ENCODE measurements at regions not wholly inside any gene's neighbourhood (a gene's known extent, or its start where the extent isn't known, plus 50 kb on each side); places are given as distances from the start of the nearest gene placed in this dataset.
"Not testable (repeated sequence)": the region's sequence is repeated elsewhere in the genome, so short reads cannot be mapped to it uniquely, and the experiment has no call there.

DNA sequence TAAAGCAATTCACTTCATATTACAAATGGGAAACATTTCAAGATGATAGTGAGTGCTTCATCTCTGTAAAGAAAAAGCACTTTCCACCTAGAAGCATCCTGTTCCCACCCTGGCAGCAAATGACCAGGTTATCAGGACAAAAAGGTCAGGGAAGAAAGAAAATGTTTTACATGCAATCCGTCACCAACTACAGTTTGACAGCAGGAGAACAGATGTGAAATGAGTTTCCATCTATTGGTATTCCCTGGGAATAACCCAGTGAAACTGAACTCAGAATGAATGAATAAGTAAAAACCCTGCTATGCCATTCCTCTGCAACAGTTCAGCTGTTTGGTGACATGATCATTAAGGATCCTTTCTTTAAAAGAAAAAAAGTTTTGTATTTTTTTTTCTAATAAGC is 67.6 kb downstream of the HTR1A start:
- DNase-seq (ENCODE audit: low spot score) = no peak

GRCh38 chr5:63878788-63879187 is 83.5 kb downstream of the HTR1A start:
- no peak for DNase-seq (ENCODE audit: low spot score)

GRCh38 chr5:63877961-63878360 is 84.3 kb downstream of the HTR1A start:
- no peak for DNase-seq (ENCODE audit: low spot score)

DNA sequence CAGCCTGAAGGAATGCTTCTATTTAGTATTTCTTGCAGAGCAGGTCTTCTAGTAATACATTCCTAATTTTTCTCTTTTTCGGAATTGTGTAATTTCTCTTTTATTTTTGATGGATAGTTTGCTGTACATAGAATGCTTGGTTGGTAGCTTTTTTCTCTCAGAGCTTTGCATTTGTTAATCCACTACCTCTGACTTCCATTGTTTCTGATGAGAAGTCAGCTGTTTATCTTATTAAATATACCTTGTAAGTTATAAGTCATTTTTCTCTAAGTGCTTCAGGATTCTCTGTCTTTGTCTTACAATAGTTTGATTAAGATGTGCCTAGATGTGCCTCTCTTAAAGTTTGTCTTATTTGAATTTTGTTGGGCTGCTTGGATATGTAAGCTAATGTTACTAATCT is 101.9 kb downstream of the HTR1A start:
- DNase-seq (ENCODE audit: low spot score) = no peak

DNA sequence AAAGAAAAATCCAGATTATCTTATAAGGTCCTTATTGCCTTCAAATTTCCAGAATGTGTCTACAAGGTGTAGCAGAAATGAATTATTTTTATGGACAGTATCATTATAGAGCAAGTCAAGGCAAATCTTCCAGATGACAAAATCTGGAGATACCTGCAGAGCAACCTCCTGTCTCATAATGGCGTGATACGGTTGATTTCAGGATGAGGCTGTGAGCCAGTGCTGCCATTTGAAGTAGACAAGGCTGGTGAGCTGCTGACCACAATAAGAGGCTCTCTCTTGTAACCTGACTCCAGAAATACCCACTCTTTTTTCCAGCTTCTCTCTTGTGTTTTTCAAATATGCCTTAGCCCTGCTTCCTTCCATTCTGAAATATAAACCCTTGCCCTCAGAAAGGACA is 108.2 kb downstream of the HTR1A start:
- peak; percentile 11 for DNase-seq (ENCODE audit: low spot score)

DNA sequence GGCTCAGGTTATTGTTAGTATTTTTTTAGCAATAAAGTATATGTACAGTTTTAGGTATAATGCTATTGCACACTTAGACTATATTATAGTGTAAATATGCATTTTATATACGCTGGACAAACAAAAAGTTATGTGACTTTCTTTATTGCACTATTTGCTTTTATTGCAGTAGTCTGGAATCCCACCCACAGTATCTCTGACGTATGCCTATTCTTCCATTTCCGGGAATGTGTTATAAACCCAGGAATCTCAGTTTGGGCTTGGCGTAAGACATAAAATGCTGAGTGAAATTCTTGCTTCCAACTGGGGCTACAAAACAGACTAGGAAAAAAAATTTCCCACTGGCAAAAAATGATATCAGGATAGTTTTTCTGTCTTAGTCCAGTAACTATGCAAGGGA is 119.1 kb downstream of the HTR1A start:
- DNase-seq (ENCODE audit: low spot score) = no peak

- DNase-seq (ENCODE audit: low spot score) = no peak
Measured at GRCh38 chr5:63837437-63837836, 124.8 kb downstream of the HTR1A start.

DNA sequence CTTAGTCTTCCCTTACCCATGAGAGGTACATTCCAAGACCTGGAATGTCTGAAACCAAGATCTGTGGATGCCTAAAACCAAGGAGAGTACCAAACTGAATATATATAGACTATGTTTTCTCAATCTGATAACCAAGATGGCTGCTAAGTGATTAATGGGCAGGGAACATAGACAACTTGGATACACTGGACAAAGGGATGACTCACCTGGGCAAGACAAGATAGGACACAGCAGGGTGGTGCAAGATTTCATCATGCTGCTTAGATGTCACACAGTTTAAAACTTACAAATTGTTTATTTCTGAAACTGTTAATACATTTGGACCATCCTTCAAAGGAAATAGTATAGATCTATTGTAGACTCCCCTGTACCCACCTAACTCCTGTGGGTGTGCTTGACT is 130.9 kb downstream of the HTR1A start:
- DNase-seq (ENCODE audit: low spot score) = no peak

DNA sequence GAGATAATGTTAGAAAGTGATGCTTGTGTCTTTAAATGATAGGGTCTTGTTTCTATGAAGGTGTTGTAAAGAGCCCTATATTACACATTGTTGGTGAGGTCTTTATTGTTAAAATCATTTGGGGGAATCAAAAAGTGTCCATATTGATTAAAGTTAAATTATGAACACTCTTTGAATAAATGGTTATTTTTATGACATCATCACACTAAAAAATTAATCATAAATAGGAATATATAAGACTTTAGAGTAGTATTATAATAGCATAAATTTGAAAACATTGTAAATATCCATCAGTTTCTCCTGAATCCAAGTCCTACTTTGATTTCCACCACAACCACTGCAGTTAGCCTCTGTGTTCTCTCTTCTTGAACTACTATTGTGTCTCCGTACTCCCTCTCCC is 136.3 kb downstream of the HTR1A start:
- no peak for DNase-seq (ENCODE audit: low spot score)

DNA sequence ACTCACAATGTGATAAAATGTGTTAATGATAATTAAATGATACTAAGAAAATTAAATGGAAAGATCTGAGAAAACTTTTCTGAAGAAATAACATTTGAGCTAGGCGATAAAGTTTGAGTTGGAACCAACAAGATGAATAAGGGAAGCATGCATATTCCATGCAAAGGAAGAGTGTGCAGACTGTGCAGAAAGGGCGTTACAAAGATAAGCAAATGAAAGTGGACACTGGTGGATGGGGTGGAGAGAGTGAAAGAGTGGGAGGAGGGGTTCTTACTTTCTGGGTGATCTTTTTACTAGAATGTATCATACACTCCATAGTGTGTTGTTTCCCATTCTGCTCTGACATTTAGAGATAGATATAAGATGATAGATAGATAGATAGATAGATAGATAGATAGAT is 138.7 kb downstream of the HTR1A start:
- no peak for DNase-seq (ENCODE audit: low spot score)

DNA sequence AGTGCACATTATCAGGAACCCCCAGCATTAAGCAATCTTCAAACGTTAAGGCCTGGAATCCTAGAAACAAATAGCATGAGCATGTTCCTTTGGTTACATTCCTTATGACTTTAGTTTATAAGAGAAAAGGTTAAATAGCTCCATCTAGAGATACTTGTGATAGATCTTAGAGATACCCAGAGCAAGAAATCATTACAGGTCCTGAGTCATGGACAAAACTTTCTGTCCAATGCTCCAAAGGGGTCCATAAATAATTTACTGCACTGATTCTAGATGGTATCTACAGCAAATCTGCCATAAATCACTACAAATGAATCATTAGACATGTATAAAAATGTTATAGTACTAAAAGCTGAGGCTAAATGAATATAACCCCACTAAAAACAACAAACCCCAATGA is 139.6 kb downstream of the HTR1A start:
- DNase-seq (ENCODE audit: low spot score) = peak; percentile 50

GRCh38 chr5:63820577-63820976 is 141.7 kb downstream of the HTR1A start:
- no peak for DNase-seq (ENCODE audit: low spot score)

DNA sequence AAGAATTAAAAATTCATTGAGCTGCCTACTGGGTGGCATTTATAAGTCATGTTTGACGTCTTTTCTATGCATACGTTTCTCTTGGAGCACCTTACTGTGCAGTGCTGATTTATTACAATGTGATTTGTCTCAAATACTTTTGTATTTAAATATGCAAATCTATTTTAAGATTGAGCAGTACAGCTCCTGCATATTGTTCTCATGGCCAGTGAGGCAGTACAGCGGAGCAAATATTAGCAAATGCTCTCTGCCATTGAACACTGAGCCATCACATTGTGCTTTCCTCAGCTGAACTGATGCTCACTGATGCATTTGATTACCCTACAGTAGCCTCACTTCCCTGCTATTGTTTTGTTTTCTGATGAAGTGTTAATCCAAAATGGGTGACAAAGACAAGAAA is 149.6 kb downstream of the HTR1A start:
- no peak for DNase-seq (ENCODE audit: low spot score)

GRCh38 chr5:63811961-63812360 is 150.3 kb downstream of the HTR1A start:
- no peak for DNase-seq (ENCODE audit: low spot score)

DNA sequence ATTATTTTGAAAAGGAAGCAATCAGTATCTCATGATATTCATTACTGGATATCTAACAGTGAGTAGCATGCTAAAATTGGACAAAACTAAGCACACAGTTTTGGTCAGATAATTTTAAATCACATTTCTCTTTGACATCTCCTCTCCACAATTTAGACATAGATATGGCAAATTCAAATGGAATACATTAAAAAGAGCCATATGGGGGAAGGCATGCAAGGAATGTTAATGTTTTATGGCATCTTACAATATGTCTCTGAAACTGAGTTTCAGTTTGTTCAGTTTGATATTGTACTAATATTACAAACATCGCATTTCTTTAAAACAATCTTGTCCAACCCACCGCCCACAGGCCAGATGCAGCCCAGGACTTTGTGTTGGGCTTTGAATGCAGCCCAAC is 151.0 kb downstream of the HTR1A start:
- no peak for DNase-seq (ENCODE audit: low spot score)

DNA sequence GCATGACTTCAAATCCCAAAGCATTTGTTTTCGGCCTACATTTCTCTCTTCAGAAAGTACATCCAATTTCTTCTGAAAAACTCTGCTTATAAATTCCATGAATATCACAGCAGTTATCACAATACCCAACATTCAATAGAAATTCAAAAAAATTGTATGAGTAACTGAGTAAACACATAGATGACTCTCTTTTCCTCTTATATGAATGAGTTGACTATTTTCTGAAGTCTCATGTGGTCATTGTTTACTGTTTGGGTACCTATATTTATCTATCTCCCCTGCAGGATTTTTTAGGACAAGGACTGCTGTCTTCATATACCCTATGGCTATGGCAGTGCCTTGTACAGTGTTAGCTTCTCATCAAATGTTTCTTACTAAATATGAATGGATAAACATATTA is 157.1 kb downstream of the HTR1A start:
- no peak for DNase-seq (ENCODE audit: low spot score)

GRCh38 chr5:63803165-63803564 is 159.1 kb downstream of the HTR1A start:
- no peak for DNase-seq (ENCODE audit: low spot score)

DNA sequence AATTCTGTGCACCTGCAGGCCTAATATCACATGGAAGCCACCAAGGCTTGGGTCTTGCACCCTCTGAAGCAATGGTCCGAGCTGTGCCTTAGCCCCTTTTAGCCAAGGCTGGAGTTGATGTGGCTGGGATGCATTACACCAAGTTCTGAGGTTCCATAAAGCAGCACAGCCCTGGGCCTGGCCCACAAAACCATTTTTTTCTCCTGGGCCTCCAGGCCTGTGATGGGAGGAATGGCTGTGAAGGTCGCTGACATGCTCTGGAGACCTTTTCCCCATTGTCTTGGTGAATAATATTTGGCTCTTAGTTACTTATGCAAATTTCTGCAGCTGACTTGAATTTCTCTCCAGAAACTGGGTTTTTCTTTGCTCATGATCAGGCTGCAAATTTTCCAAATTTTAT is 167.3 kb downstream of the HTR1A start:
- no peak for DNase-seq (ENCODE audit: low spot score)

DNA sequence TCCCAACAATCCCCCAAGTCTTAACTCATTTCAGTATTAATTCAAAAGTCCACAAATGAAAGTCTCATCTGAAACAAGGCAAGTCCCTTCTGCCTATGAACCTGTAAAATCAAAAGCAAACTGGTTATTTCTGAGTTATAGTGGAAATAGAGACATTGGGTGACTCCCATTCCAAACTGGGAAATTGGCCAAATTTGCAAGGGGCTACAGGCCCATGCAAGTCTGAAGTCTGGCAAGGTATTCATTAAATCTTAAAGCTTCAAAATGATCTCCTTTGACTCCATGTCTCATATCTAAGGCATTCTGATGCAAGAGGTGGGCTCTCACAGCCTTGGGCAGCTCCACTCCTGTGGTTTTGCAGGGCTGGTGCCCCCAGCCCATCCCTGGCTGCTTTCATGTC is 167.9 kb downstream of the HTR1A start:
- DNase-seq (ENCODE audit: low spot score) = no peak

DNA sequence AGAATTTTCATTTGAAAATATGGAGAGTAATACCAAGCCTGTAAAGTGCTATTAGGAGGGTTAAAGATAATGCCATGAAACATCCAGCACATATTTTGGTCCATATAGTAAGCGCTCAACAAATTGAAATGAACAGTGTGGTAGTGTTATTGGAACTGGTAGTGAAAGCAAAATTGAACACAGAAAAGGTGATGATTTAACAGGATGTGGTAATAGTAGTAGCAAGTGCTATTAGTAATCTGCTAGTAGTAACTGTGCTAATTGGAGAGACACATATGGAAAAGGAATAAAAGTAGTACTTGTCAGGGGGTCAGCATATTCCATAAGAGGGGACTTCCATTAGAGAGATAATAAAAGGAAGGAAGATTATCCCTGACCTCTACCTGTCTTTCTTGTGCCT is 187.3 kb downstream of the HTR1A start:
- DNase-seq (ENCODE audit: low spot score) = no peak

- no peak for DNase-seq (ENCODE audit: low spot score)
Measured at GRCh38 chr5:63768221-63768620, 194.0 kb downstream of the HTR1A start.

DNA sequence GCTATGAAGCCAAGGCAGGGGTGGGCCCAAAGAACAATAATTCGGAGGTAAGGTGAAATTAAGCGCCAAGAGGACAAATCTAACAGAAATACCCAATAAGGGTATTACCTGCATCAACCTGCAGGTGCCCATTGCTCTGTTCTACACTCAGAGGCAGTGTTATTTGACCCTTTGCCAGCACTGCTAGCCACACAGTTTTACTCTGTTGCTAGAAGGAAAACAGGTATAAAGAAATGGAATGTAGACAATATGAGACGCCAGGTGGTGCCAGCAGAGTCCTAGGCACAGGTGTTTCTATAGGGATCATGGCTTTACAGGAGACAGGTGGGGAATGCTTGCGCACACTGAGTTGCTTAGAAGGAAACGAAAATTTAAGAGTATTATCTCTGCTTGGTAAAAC is 201.3 kb downstream of the HTR1A start:
- no peak for DNase-seq (ENCODE audit: low spot score)

DNA sequence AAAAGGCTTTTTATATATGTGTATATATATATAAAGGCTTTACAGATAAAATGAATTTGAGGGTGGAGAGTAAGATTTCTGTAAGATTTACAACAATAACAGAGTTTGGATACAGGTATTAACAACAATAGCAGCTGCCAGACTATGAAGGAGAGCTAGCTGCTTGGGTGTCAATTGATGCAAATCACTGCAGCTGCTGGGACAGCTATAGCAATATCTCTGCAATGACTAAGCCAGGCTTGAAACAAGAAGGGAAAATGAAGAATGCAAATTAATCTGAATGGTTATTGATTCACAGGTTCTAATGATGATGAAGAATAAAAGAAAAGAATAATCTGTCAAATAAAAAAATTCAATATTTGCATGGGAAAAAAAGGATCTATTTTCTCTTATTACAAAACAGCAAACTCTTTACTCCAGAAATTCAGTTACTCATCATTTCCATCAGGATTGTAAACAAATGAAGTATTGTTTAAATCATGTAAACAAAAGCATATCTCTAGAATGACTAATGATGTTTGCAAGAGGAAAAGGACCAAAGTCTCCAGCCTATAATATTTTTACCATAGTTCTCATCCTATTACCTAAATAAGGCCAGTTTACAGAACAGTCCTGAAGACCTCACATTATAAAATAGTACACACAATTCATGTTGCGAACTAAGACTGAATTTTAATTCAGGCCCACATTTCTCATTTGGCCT is 219.0 kb downstream of the HTR1A start:
- no peak for DNase-seq (ENCODE audit: low spot score)

DNA sequence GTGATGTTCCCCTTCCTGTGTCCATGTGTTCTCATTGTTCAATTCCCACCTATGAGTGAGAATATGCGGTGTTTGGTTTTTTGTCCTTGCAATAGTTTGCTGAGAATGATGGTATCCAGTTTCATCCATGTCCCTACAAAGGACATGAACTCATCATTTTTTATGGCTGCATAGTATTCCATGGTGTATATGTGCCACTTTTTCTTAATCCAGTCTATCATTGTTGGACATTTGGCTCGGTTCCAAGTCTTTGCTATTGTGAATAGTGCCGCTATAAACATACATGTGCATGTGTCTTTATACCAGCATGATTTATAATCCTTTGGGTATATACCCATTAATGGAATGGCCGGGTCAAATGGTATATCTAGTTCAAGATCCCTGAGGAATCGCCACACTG is 229.4 kb downstream of the HTR1A start:
- DNase-seq (ENCODE audit: low spot score) = not testable (repeated sequence)

Data from umbilical cord (tissue), 1 donor.